ENCODE measurements at regions not wholly inside any gene's neighbourhood (a gene's known extent, or its start where the extent isn't known, plus 50 kb on each side); places are given as distances from the start of the nearest gene placed in this dataset.
"Not testable (repeated sequence)": the region's sequence is repeated elsewhere in the genome, so short reads cannot be mapped to it uniquely, and the experiment has no call there.

DNA sequence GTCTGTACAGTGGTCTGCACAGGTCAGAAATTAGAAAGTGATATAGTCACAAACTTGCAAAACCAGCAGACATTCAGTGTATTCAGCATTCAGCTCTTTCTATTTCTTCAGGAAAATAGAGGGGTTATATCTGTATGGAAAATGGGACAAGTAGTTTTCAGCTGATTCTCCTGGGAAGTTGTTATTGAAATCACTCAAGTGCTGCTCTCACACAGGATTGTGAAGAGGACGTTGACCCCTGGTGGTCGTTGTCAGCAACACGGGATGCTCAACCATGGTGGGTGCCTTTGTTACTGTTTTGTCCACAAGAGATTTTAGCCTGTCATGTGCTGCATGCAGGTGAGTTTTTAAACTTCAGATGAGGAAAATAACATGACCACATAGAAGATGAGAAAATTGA lies 981.8 kb downstream of the TMEM121 start:
- 44% methylated on average over 3 of the region's 3 CpGs for WGBS, 2 experiments (ENCODE audit: insufficient coverage in 2 of 2)
- H3K4me3 ChIP-seq (ENCODE audit: extremely low read depth, insufficient read depth, low read length, poor library complexity, severe bottlenecking): no peak overlapping the region
- H3K36me3 ChIP-seq (ENCODE audit: control insufficient read depth, insufficient read depth, low read length): no peaks in the 10 kb centered on the region
- peaks cover 73% of the 10 kb centered on the region for H3K9me3 ChIP-seq (ENCODE audit: control insufficient read depth, low read length)
- no peak overlapping the region for H3K27ac ChIP-seq (ENCODE audit: low read depth, low read length, severe bottlenecking)
- no peaks in the 10 kb centered on the region for H3K4me1 ChIP-seq (ENCODE audit: control insufficient read depth, insufficient read depth, low read length, poor library complexity, severe bottlenecking)

DNA sequence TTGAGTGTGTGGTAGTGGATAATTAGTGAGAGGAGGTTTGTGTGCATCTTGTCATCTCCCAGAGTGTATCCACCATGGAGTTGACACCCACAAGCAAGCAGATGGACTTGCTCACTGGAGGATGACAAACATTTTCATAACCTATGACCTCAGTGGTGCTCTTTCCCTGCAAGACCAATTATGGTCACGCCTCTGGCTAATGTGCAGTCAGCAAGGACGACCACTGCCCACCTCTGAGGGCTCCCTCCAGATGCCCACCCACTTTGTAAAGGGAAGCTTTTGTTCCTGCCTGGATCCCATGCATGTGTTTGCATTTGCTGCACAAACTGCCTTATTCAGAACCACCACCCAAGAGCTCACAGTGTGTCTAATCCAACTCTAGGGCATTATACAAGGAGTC lies 982.8 kb downstream of the TMEM121 start:
- no peaks in the 10 kb centered on the region for H3K4me1 ChIP-seq (ENCODE audit: control insufficient read depth, insufficient read depth, low read length, poor library complexity, severe bottlenecking)
- H3K9me3 ChIP-seq (ENCODE audit: control insufficient read depth, low read length): peaks cover 76% of the 10 kb centered on the region
- no peak overlapping the region for H3K4me3 ChIP-seq (ENCODE audit: extremely low read depth, insufficient read depth, low read length, poor library complexity, severe bottlenecking)
- no peak overlapping the region for H3K27ac ChIP-seq (ENCODE audit: low read depth, low read length, severe bottlenecking)
- no peaks in the 10 kb centered on the region for H3K36me3 ChIP-seq (ENCODE audit: control insufficient read depth, insufficient read depth, low read length)
- 27 to 29% methylated on average over 2 of the region's 2 CpGs for WGBS, 2 experiments (ENCODE audit: insufficient coverage in 2 of 2)

DNA sequence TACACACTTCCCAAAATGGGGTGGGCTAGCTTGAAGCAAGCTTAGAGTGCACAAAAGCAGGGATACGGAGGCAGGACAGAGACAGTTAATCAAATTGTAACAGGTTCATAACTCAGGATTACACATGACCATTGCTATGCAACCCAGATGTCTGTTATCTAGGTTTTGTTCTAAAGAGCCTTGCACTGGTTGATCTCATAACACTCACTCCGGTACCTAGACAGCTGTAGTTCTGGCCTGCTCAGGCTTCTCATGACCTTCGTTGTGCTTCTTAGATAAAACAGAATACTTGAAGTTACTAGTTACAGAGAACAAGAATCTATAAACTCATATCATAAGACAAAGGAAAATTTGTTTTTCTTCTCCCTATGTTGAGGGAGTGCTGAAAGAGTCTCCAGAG lies 983.4 kb downstream of the TMEM121 start:
- WGBS, 2 experiments (ENCODE audit: insufficient coverage in 2 of 2): 75% methylated on average over 2 of the region's 3 CpGs; no CpG with 5 or more reads in 1 of the 2 experiments
- H3K36me3 ChIP-seq (ENCODE audit: control insufficient read depth, insufficient read depth, low read length): no peaks in the 10 kb centered on the region
- no peak overlapping the region for H3K27ac ChIP-seq (ENCODE audit: low read depth, low read length, severe bottlenecking)

DNA sequence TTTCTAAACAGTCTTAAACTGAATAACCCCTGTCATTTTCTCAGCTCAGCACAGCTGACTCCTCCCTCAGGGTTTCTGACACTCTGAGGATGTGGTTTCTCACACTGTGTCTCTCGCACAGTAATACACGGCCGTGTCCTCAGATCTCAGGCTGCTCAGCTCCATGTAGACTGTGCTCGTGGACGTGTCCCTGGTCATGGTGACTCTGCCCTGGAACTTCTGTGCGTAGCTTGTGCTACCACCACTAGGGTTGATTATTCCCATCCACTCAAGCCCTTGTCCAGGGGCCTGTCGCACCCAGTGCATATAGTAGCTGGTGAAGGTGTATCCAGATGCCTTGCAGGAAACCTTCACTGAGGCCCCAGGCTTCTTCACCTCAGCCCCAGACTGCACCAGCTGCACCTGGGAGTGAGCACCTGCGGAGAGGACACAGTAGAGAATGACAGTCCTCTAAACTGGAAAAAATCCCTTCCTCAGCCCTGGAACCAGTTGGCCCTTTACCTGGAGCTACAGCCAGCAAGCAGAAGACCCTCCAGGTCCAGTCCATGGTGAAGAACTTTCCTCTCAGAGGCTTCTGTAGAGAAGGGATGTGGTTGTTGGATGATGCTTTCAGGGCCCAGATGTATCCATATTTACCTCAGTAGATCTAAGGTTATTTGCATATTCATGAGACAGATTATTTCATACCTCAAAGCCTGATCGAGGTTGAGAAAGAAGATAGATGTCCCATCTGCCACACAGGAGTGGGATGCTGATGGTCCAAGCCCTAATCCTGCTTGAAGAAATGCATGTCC lies 984.8 kb downstream of the TMEM121 start:
- Histone ChIP-seq H3K27ac (ENCODE audit: low read depth, low read length, severe bottlenecking) (no peak overlapping the region), H3K4me1 (ENCODE audit: control insufficient read depth, insufficient read depth, low read length, poor library complexity, severe bottlenecking) (no peaks in the 10 kb centered on the region), H3K36me3 (ENCODE audit: control insufficient read depth, insufficient read depth, low read length) (no peaks in the 10 kb centered on the region), H3K4me3 (ENCODE audit: extremely low read depth, insufficient read depth, low read length, poor library complexity, severe bottlenecking) (no peak overlapping the region), H3K9me3 (ENCODE audit: control insufficient read depth, low read length) (peaks cover 78% of the 10 kb centered on the region)
- 61 to 66% methylated on average over 8 of the region's 9 CpGs for WGBS, 2 experiments (ENCODE audit: insufficient coverage in 2 of 2)

More for the DNA sequence above, 983.4 kb downstream of the TMEM121 start:
- Histone ChIP-seq H3K4me3 (ENCODE audit: extremely low read depth, insufficient read depth, low read length, poor library complexity, severe bottlenecking) (no peak overlapping the region), H3K4me1 (ENCODE audit: control insufficient read depth, insufficient read depth, low read length, poor library complexity, severe bottlenecking) (no peaks in the 10 kb centered on the region), H3K9me3 (ENCODE audit: control insufficient read depth, low read length) (peaks cover 76% of the 10 kb centered on the region)

DNA sequence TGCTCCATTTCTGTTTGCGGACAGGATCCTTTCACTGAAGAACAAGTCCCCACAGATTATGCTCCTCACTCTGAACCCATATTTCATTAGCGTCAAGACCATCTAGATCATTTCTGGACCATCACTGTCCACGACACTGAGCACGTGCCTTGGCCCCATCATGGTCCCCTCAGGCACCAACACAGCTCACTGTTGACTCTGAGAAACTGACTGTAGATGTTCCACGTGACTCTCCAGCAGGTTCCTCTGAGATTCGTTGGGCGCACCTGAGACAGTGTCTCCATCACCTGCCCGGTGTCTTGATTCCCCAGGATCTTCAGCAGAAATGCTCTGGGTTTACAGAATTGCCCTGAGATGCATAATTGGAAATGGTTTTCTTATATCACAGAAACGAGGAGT lies 985.4 kb downstream of the TMEM121 start:
- H3K9me3 ChIP-seq (ENCODE audit: control insufficient read depth, low read length): peaks cover 72% of the 10 kb centered on the region
- no peak overlapping the region for H3K4me3 ChIP-seq (ENCODE audit: extremely low read depth, insufficient read depth, low read length, poor library complexity, severe bottlenecking)
- WGBS, 2 experiments (ENCODE audit: insufficient coverage in 2 of 2): 73 to 76% methylated on average over 8 of the region's 9 CpGs

DNA sequence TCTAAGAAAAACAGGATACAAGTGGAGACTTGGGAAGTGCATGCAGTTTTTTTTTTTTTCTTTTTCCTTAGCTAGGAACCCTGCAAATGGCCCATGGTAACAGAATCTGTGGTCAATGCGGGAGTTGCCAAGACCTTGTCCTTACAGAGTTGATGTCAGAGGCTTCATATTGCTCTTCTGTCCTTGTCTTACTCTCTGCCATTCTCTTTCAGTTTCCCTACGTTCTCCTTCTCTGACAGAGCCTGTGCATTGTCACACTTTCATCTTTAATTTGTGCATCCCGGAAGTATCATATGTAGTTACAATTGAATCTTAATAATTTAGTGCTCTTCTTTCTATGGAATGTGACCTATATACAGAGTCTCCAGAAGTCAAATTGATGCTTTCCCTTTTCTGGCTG lies 986.9 kb downstream of the TMEM121 start:
- 43% methylated on average over 1 of the region's 3 CpGs; no CpG with 5 or more reads in 1 of the 2 experiments for WGBS, 2 experiments (ENCODE audit: insufficient coverage in 2 of 2)
- H3K4me1 ChIP-seq (ENCODE audit: control insufficient read depth, insufficient read depth, low read length, poor library complexity, severe bottlenecking): no peaks in the 10 kb centered on the region
- no peak overlapping the region for H3K27ac ChIP-seq (ENCODE audit: low read depth, low read length, severe bottlenecking)
- peaks cover 69% of the 10 kb centered on the region for H3K9me3 ChIP-seq (ENCODE audit: control insufficient read depth, low read length)
- no peaks in the 10 kb centered on the region for H3K36me3 ChIP-seq (ENCODE audit: control insufficient read depth, insufficient read depth, low read length)
- no peak overlapping the region for H3K4me3 ChIP-seq (ENCODE audit: extremely low read depth, insufficient read depth, low read length, poor library complexity, severe bottlenecking)

More for the DNA sequence above, 985.4 kb downstream of the TMEM121 start:
- H3K4me1 ChIP-seq (ENCODE audit: control insufficient read depth, insufficient read depth, low read length, poor library complexity, severe bottlenecking): no peaks in the 10 kb centered on the region
- H3K36me3 ChIP-seq (ENCODE audit: control insufficient read depth, insufficient read depth, low read length): no peaks in the 10 kb centered on the region
- H3K27ac ChIP-seq (ENCODE audit: low read depth, low read length, severe bottlenecking): no peak overlapping the region

GRCh38 chr14:106518054-106518943 lies 991.9 kb downstream of the TMEM121 start:
- Histone ChIP-seq H3K27ac (ENCODE audit: low read depth, low read length, severe bottlenecking) (no peak overlapping the region), H3K4me1 (ENCODE audit: control insufficient read depth, insufficient read depth, low read length, poor library complexity, severe bottlenecking) (no peaks in the 10 kb centered on the region), H3K9me3 (ENCODE audit: control insufficient read depth, low read length) (peaks cover 64% of the 10 kb centered on the region), H3K36me3 (ENCODE audit: control insufficient read depth, insufficient read depth, low read length) (no peaks in the 10 kb centered on the region), H3K4me3 (ENCODE audit: extremely low read depth, insufficient read depth, low read length, poor library complexity, severe bottlenecking) (no peak overlapping the region)
- 45 to 72% methylated on average over 5 to 8 of the region's 11 CpGs for WGBS, 2 experiments (ENCODE audit: insufficient coverage in 2 of 2)

DNA sequence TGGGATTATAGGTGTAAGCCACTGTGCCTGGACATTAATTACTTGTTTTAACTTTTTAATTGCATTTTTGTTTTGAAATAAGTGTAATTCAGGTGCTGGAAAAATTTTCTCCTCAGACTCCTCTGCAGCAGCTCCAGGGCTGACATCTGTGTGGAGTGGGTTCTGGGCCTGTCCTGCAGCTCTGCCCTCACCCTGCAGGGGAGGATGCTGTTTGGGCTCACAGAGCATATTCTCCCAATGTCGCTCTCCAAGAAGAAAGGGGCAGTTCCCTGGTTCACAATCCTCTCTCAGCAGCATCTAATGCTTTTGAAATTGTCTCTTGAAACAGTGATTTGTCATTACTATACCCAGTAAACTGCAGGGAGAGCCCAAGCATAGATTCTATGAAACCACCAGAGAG lies 995.7 kb downstream of the TMEM121 start:
- not testable (repeated sequence) for H3K4me3 ChIP-seq (ENCODE audit: extremely low read depth, insufficient read depth, low read length, poor library complexity, severe bottlenecking); H3K4me1 ChIP-seq (ENCODE audit: control insufficient read depth, insufficient read depth, low read length, poor library complexity, severe bottlenecking); H3K27ac ChIP-seq (ENCODE audit: low read depth, low read length, severe bottlenecking); H3K36me3 ChIP-seq (ENCODE audit: control insufficient read depth, insufficient read depth, low read length)
- H3K9me3 ChIP-seq (ENCODE audit: control insufficient read depth, low read length): peaks cover 51% of the 10 kb centered on the region
- whole genome bisulfite sequencing, 2 experiments (ENCODE audit: insufficient coverage in 2 of 2): no CpG with 5 or more reads among the region's 1 CpG

- H3K4me1 ChIP-seq (ENCODE audit: control insufficient read depth, insufficient read depth, low read length, poor library complexity, severe bottlenecking): no peaks in the 10 kb centered on the region
- no peak overlapping the region for H3K4me3 ChIP-seq (ENCODE audit: extremely low read depth, insufficient read depth, low read length, poor library complexity, severe bottlenecking)
- H3K36me3 ChIP-seq (ENCODE audit: control insufficient read depth, insufficient read depth, low read length): no peaks in the 10 kb centered on the region
- H3K27ac ChIP-seq (ENCODE audit: low read depth, low read length, severe bottlenecking): no peak overlapping the region
- WGBS, 2 experiments (ENCODE audit: insufficient coverage in 2 of 2): 0% methylated on average over 1 of the region's 2 CpGs; no CpG with 5 or more reads in 1 of the 2 experiments
- H3K9me3 ChIP-seq (ENCODE audit: control insufficient read depth, low read length): peaks cover 47% of the 10 kb centered on the region
These were observed 996.6 kb downstream of the TMEM121 start for GRCh38 chr14:106522990-106523389.

GRCh38 chr14:106528717-106529116 lies 1002.3 kb downstream of the TMEM121 start:
- Histone ChIP-seq H3K4me3 (ENCODE audit: extremely low read depth, insufficient read depth, low read length, poor library complexity, severe bottlenecking) (no peak overlapping the region), H3K9me3 (ENCODE audit: control insufficient read depth, low read length) (peaks cover 52% of the 10 kb centered on the region), H3K36me3 (ENCODE audit: control insufficient read depth, insufficient read depth, low read length) (no peaks in the 10 kb centered on the region), H3K4me1 (ENCODE audit: control insufficient read depth, insufficient read depth, low read length, poor library complexity, severe bottlenecking) (no peaks in the 10 kb centered on the region), H3K27ac (ENCODE audit: low read depth, low read length, severe bottlenecking) (no peak overlapping the region)
- WGBS, 2 experiments (ENCODE audit: insufficient coverage in 2 of 2): no CpG with 5 or more reads among the region's 2 CpGs
